HepG2 (cell line): ENCODE measurements at regions not wholly inside any gene's neighbourhood (a gene's known extent, or its start where the extent isn't known, plus 50 kb on each side); places are given as distances from the start of the nearest gene placed in this dataset.
"Not testable (repeated sequence)": the region's sequence is repeated elsewhere in the genome, so short reads cannot be mapped to it uniquely, and the experiment has no call there.

Source experiments
- ARNT ChIP-seq: fragments of 450-650 bp; IDR thresholded peaks from 2 replicates; pipeline ENCODE4 v1.6.1; 2017
- ATF7 ChIP-seq, 2 experiments: fragments of 450-650 bp in 1 of 2; sonication (generic) in 1 of 2; formaldehyde crosslinking in 1 of 2; IDR thresholded peaks; 2 replicates each; pipeline versions ENCODE4 v1.4.0 to v1.6.1; 2016 to 2020; ENCODE audit warnings: antibody characterized with exemption in 1 of 2, mild to moderate bottlenecking in 1 of 2, missing genetic modification reagents in 1 of 2
- ATM ChIP-seq: fragments of 450-650 bp; IDR thresholded peaks from 2 replicates; pipeline ENCODE4 v1.7.1; 2017; ENCODE audit warnings: mild to moderate bottlenecking, borderline replicate concordance
- FOXA1 ChIP-seq, 2 experiments: fragments of 450-650 bp in 1 of 2; sonication (generic) in 1 of 2; formaldehyde crosslinking in 1 of 2; IDR thresholded peaks; 2 replicates each; pipeline versions ENCODE4 v1.4.0 to v1.6.1; 2016 to 2020; ENCODE audit warnings: missing genetic modification reagents in 1 of 2
- FOXP1 ChIP-seq, 2 experiments: fragments of 450-650 bp in 1 of 2; IDR thresholded peaks; 2 replicates each; pipeline ENCODE4 v1.6.1; 2017 to 2018; ENCODE audit warnings: antibody characterized with exemption in 1 of 2
- IKZF1 ChIP-seq: fragments of 450-650 bp; IDR thresholded peaks from 2 replicates; pipeline ENCODE4 v1.7.1; 2016
- LCORL ChIP-seq, 2 experiments: fragments of 450-650 bp in 1 of 2; sonication (generic) in 1 of 2; formaldehyde crosslinking in 1 of 2; IDR thresholded peaks; 2 replicates each; pipeline versions ENCODE4 v1.5.0 to v1.6.1; 2017 to 2020; ENCODE audit warnings: antibody characterized with exemption in 1 of 2, missing genetic modification reagents in 1 of 2
- MNT ChIP-seq: fragments of 450-650 bp; IDR thresholded peaks from 2 replicates; pipeline ENCODE4 v1.6.1; 2016
- NFRKB ChIP-seq: fragments of 450-650 bp; IDR thresholded peaks from 2 replicates; pipeline ENCODE4 v1.6.1; 2017
- NONO ChIP-seq, 2 experiments: fragments of 450-650 bp in 1 of 2; sonication (generic) in 1 of 2; formaldehyde crosslinking in 1 of 2; IDR thresholded peaks in 1 of 2; conservative IDR thresholded peaks in 1 of 2; 2 replicates each; pipeline versions ENCODE4 v1.6.1 to v1.8.0; 2017 to 2022; ENCODE audit warnings: mild to moderate bottlenecking in 1 of 2, missing genetic modification reagents in 1 of 2, moderate library complexity in 1 of 2
- PHB2 ChIP-seq: fragments of 450-650 bp; IDR thresholded peaks from 2 replicates; pipeline ENCODE4 v1.6.1; 2018; ENCODE audit not compliant: partially characterized antibody
- PLRG1 ChIP-seq: fragments of 450-650 bp; conservative IDR thresholded peaks from 2 replicates; pipeline ENCODE4 v1.6.1; 2016
- SOX6 ChIP-seq, 2 experiments: fragments of 450-650 bp in 1 of 2; sonication (generic) in 1 of 2; formaldehyde crosslinking in 1 of 2; IDR thresholded peaks; 2 replicates each; pipeline versions ENCODE4 v1.4.0 to v1.6.1; 2017 to 2020; ENCODE audit warnings: antibody characterized with exemption in 1 of 2, mild to moderate bottlenecking in 1 of 2, missing genetic modification reagents in 1 of 2
- ZNF282 ChIP-seq: fragments of 450-650 bp; IDR thresholded peaks from 2 replicates; pipeline ENCODE4 v1.6.1; 2018; ENCODE audit not compliant: partially characterized antibody
- TF ChIP-seq, protein P1 (sequence below), 2 experiments: fragments of 450-650 bp in 1 of 2; sonication (generic) in 1 of 2; formaldehyde crosslinking in 1 of 2; IDR thresholded peaks; 2 replicates each; pipeline versions ENCODE4 v1.6.1 to v1.8.0; 2016 to 2022; ENCODE audit warnings: antibody characterized with exemption in 1 of 2, mild to moderate bottlenecking in 1 of 2, missing genetic modification reagents in 1 of 2

DNA sequence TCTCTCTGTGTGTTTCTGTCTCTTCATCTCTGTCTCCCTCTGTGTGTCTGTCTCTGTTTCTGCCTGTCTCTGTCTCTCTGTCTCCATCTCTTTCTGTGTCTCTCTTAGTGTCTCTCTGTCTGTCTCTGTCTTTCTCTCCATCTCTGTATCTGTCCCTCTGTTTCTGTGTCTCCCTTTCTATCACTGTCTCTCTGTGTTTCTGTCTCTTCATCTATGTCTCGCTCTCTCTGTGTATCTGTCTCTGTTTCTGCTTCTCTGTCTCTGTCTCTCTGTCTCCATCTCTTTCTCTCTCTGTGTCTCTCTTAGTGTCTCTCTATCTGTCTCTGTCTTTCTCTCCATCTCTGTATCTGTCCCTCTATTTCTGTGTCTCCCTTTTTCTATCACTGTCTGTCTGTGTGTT is 4479.1 kb upstream of the OR11H1 start (continued):
- TF ChIP-seq, protein P1, sequence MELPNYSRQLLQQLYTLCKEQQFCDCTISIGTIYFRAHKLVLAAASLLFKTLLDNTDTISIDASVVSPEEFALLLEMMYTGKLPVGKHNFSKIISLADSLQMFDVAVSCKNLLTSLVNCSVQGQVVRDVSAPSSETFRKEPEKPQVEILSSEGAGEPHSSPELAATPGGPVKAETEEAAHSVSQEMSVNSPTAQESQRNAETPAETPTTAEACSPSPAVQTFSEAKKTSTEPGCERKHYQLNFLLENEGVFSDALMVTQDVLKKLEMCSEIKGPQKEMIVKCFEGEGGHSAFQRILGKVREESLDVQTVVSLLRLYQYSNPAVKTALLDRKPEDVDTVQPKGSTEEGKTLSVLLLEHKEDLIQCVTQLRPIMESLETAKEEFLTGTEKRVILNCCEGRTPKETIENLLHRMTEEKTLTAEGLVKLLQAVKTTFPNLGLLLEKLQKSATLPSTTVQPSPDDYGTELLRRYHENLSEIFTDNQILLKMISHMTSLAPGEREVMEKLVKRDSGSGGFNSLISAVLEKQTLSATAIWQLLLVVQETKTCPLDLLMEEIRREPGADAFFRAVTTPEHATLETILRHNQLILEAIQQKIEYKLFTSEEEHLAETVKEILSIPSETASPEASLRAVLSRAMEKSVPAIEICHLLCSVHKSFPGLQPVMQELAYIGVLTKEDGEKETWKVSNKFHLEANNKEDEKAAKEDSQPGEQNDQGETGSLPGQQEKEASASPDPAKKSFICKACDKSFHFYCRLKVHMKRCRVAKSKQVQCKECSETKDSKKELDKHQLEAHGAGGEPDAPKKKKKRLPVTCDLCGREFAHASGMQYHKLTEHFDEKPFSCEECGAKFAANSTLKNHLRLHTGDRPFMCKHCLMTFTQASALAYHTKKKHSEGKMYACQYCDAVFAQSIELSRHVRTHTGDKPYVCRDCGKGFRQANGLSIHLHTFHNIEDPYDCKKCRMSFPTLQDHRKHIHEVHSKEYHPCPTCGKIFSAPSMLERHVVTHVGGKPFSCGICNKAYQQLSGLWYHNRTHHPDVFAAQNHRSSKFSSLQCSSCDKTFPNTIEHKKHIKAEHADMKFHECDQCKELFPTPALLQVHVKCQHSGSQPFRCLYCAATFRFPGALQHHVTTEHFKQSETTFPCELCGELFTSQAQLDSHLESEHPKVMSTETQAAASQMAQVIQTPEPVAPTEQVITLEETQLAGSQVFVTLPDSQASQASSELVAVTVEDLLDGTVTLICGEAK (IDR thresholded peaks at IDR 0.05), result peak; percentile 46
- TF ChIP-seq, protein P1 (CRISPR knock-in tag; IDR thresholded peaks at IDR 0.05), result not testable (repeated sequence)
- TF ChIP-seq SOX6 (IDR thresholded peaks at IDR 0.05) (peak; percentile 47; the same call in 1 of the 2 replicates), PHB2 (peak; percentile 59), PLRG1 (peak; percentile 73; the same call in 1 of the 2 replicates), NFRKB (peak; percentile 55; the same call in 1 of the 2 replicates), IKZF1 (peak; percentile 92), FOXP1 (IDR thresholded peaks at IDR 0.05) (peak; percentile 50; the same call in 1 of the 2 replicates), NONO (IDR thresholded peaks at IDR 0.05) (0 out of 2 replicates have a peak, but pooled peaks have one; percentile 73), ATF7 (IDR thresholded peaks at IDR 0.05) (peak; percentile 33), MNT (peak; percentile 37), ARNT (0 out of 2 replicates have a peak, but pooled peaks have one; percentile 84), FOXA1 (IDR thresholded peaks at IDR 0.05) (0 out of 2 replicates have a peak, but pooled peaks have one; percentile 15), ZNF282 (peak; percentile 87), LCORL (IDR thresholded peaks at IDR 0.05) (peak; percentile 44; the same call in 1 of the 2 replicates), ATM (peak; percentile 80; the same call in 1 of the 2 replicates)
- TF ChIP-seq SOX6 (CRISPR knock-in tag; IDR thresholded peaks at IDR 0.05); FOXP1 (CRISPR knock-in tag; IDR thresholded peaks at IDR 0.05); NONO (CRISPR knock-in tag; conservative IDR thresholded peaks at IDR 0.05); ATF7 (CRISPR knock-in tag; IDR thresholded peaks at IDR 0.05); FOXA1 (CRISPR knock-in tag; IDR thresholded peaks at IDR 0.05); LCORL (CRISPR knock-in tag; IDR thresholded peaks at IDR 0.05): not testable (repeated sequence)
